Keratinocyte (primary cell): ENCODE measurements at regions not wholly inside any gene's neighbourhood (a gene's known extent, or its start where the extent isn't known, plus 50 kb on each side); places are given as distances from the start of the nearest gene placed in this dataset.

Source experiments
- DNase-seq: peaks from one replicate; pipeline ENCODE4 v3.0.0-alpha.2; 2011; ENCODE audit warnings: low read depth, missing footprints, low spot score
- FAIRE-seq: peaks from 2 replicates; lab custom pipeline; 2011; peaks lifted over from hg19 to GRCh38; lab: Jason Lieb, UNC
- H2AFZ ChIP-seq: 2 replicates; pipeline ENCODE4 v1.6.0; 2012; ENCODE audit warnings: low read length, control low read depth, inconsistent platforms; ENCODE audit not compliant: control insufficient read depth
- H3K27ac ChIP-seq: 2 replicates; pipeline ENCODE4 v1.5.1; 2011; ENCODE audit warnings: low read length; ENCODE audit not compliant: control insufficient read depth, insufficient read depth
- H3K27me3 ChIP-seq: 3 replicates; pipeline ENCODE4 v1.6.0; 2011; ENCODE audit warnings: low read length; ENCODE audit not compliant: control insufficient read depth, insufficient read depth; ENCODE audit errors: extremely low read depth
- H3K36me3 ChIP-seq, 2 experiments: 2 replicates in 1 of 2; 3 replicates in 1 of 2; pipeline ENCODE4 v1.5.1; 2011; ENCODE audit warnings: low read length in 2 of 2, mild to moderate bottlenecking in 1 of 2; ENCODE audit not compliant: control insufficient read depth in 2 of 2, insufficient read depth in 2 of 2; ENCODE audit errors: extremely low read depth in 1 of 2
- H3K4me1 ChIP-seq: 3 replicates; pipeline ENCODE4 v1.5.1; 2011; ENCODE audit warnings: low read length; ENCODE audit not compliant: control insufficient read depth, insufficient read depth; ENCODE audit errors: extremely low read depth
- H3K4me2 ChIP-seq: 3 replicates; pipeline ENCODE4 v1.6.0; 2011; ENCODE audit warnings: low read depth, low read length; ENCODE audit not compliant: control insufficient read depth, insufficient read depth; ENCODE audit errors: extremely low read depth
- H3K4me3 ChIP-seq, 3 experiments: fragments of 200-600 bp in 1 of 3; sonication (generic) in 1 of 3; 2 replicates in 2 of 3; 3 replicates in 1 of 3; pipeline ENCODE4 v1.5.1; 2011 to 2016; ENCODE audit warnings: low read length in 3 of 3, mild to moderate bottlenecking in 3 of 3, control low read depth in 2 of 3, inconsistent platforms in 1 of 3, low read depth in 1 of 3, mixed read lengths in 1 of 3, mixed run types in 1 of 3, moderate library complexity in 1 of 3; ENCODE audit not compliant: control insufficient read depth in 2 of 3, insufficient read depth in 2 of 3; ENCODE audit errors: extremely low read depth in 1 of 3
- H3K79me2 ChIP-seq: 2 replicates; pipeline ENCODE4 v1.6.0; 2012; ENCODE audit warnings: low read length; ENCODE audit not compliant: control insufficient read depth, insufficient read depth
- H3K9ac ChIP-seq: 3 replicates; pipeline ENCODE4 v1.6.0; 2011; ENCODE audit warnings: low read length; ENCODE audit not compliant: control insufficient read depth, insufficient read depth; ENCODE audit errors: extremely low read depth
- H3K9me1 ChIP-seq: 3 replicates; pipeline ENCODE4 v1.6.0; 2011; ENCODE audit warnings: low read length; ENCODE audit not compliant: control insufficient read depth, insufficient read depth; ENCODE audit errors: extremely low read depth
- H3K9me3 ChIP-seq: 2 replicates; pipeline ENCODE4 v1.5.1; 2012; ENCODE audit warnings: low read depth, low read length; ENCODE audit not compliant: control insufficient read depth
- H4K20me1 ChIP-seq: 3 replicates; pipeline ENCODE4 v1.6.0; 2011; ENCODE audit warnings: low read length; ENCODE audit not compliant: control insufficient read depth, insufficient read depth; ENCODE audit errors: extremely low read depth
- EZH2 ChIP-seq: IDR thresholded peaks from one replicate; pipeline ENCODE4 v1.6.1; 2012; ENCODE audit warnings: inconsistent platforms, mild to moderate bottlenecking, low read length, moderate library complexity
- dilution Hi-C: fragments of 300-500 bp; cut with MboI; formaldehyde crosslinking; loops from one replicate; pipeline ENCODE4 v1.7.0; 2020; ENCODE audit warnings: low sequenced_read_pairs; ENCODE audit not compliant: extremely low pct_ligation_motif_present
- TF ChIP-seq, protein P1 (sequence below), 3 experiments: IDR thresholded peaks in 1 of 3; conservative IDR thresholded peaks in 1 of 3; optimal IDR thresholded peaks in 1 of 3; 2 replicates in 2 of 3; 3 replicates in 1 of 3; pipeline versions ENCODE3 to v1.5.1; 2011; ENCODE audit warnings: low read length in 3 of 3, mild to moderate bottlenecking in 3 of 3, moderate library complexity in 2 of 3, control low read depth in 1 of 3, inconsistent platforms in 1 of 3; ENCODE audit not compliant: insufficient read depth in 2 of 3; ENCODE audit errors: extremely low read depth in 1 of 3

DNA sequence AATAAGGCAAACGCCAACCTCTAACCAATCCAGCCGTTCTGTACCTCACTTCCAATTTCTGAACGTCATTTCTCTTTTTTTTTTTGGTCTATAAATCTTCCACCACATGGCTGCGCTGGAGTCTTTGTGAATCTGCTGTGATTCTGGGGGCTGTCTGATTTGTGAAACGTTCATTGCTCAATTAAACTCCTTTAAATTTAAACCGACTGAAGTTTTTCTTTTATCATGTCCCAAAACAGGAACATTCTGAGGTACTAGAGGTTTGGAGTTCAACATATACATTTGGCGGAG lies 65.5 kb upstream of the BACH1 start:
- Histone ChIP-seq H3K9ac (no peak overlapping the region), H3K9me1 (no peaks in the 10 kb centered on the region), H3K4me3 (no peak overlapping the region), H4K20me1 (no peaks in the 10 kb centered on the region), H3K9me3 (no peaks in the 10 kb centered on the region), H3K27me3 (no peaks in the 10 kb centered on the region), H3K79me2 (no peaks in the 10 kb centered on the region), H2AFZ (no peak overlapping the region), H3K4me1 (peaks cover 54% of the 10 kb centered on the region), H3K36me3 (no peaks in the 10 kb centered on the region), H3K4me2 (peak overlapping the region; percentile 47), H3K27ac (peak overlapping the region; percentile 75)
- dilution Hi-C loops, result no loop called here
- TF ChIP-seq, protein P1, sequence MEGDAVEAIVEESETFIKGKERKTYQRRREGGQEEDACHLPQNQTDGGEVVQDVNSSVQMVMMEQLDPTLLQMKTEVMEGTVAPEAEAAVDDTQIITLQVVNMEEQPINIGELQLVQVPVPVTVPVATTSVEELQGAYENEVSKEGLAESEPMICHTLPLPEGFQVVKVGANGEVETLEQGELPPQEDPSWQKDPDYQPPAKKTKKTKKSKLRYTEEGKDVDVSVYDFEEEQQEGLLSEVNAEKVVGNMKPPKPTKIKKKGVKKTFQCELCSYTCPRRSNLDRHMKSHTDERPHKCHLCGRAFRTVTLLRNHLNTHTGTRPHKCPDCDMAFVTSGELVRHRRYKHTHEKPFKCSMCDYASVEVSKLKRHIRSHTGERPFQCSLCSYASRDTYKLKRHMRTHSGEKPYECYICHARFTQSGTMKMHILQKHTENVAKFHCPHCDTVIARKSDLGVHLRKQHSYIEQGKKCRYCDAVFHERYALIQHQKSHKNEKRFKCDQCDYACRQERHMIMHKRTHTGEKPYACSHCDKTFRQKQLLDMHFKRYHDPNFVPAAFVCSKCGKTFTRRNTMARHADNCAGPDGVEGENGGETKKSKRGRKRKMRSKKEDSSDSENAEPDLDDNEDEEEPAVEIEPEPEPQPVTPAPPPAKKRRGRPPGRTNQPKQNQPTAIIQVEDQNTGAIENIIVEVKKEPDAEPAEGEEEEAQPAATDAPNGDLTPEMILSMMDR (optimal IDR thresholded peaks at IDR 0.05 in 1 of 3, IDR thresholded peaks at IDR 0.05 in 1 of 3, conservative IDR thresholded peaks at IDR 0.05 in 1 of 3; ENCODE audit: extremely low read depth in 1 of 3, insufficient read depth in 2 of 3, low read length in 3 of 3), result no peak
- no peak for TF ChIP-seq EZH2
- FAIRE-seq, result no peak
- DNase-seq, result no peak

DNA sequence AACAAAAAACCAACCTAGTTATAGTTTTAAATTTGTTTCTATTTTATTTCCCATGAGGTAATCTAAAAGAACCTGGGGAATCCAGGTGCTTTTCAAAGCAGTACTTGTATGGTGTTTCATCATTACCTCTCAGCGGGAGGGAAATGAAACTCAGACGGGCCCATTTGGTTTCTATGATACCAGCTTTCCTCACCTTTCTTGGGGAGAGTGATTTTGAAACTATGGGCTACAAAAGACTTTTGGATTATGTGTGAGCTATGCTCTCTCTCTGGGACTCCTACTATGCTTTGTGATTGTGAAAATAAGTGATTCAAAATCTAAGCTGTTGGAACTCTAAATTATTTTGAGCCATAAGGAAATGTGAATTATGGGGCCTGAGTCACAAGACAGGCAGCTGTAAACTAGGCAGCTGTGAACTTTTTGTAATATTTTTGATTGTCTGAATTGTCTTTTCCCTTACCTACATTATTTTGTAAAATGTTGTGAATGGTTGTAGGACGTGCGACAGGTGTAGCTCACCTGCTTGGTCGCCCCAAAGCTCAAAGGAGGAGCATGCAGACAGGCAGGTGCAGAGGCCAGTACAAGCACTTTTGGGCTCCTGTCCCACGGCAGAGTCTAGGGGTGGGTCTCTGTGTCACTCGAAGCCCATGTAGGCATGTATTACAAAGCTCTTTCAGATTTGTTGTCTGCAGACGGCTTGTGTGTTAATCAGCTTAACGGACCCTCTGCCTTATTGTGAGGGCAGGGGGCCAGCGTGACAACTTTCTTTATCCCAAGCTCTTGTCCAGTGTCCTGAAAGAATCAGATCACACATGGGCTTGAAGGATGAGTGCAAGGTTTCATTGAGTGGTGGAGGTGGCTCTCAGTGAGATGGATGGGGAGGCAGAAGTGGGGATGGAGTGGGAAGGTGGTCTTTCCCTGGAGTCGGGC lies 64.8 kb upstream of the BACH1 start:
- H3K27ac ChIP-seq, result peak overlapping the region; percentile 75
- no peak for DNase-seq

More for the DNA sequence above, 64.8 kb upstream of the BACH1 start:
- Histone ChIP-seq H3K36me3 (no peaks in the 10 kb centered on the region), H4K20me1 (no peaks in the 10 kb centered on the region), H3K4me1 (peaks cover 60% of the 10 kb centered on the region), H3K9me3 (no peaks in the 10 kb centered on the region), H3K27me3 (no peaks in the 10 kb centered on the region), H3K9me1 (no peaks in the 10 kb centered on the region), H3K4me2 (no peak overlapping the region), H3K79me2 (no peaks in the 10 kb centered on the region), H3K9ac (no peak overlapping the region), H3K4me3 (no peak overlapping the region), H2AFZ (no peak overlapping the region)
- no peak for FAIRE-seq
- dilution Hi-C loops, result no loop called here
- TF ChIP-seq EZH2, result no peak
- TF ChIP-seq, protein P1 (optimal IDR thresholded peaks at IDR 0.05 in 1 of 3, IDR thresholded peaks at IDR 0.05 in 1 of 3, conservative IDR thresholded peaks at IDR 0.05 in 1 of 3; ENCODE audit: extremely low read depth in 1 of 3, insufficient read depth in 2 of 3, low read length in 3 of 3), result no peak
